Esophagus muscularis mucosa (tissue), 4 donors: ENCODE measurements at regions not wholly inside any gene's neighbourhood (a gene's known extent, or its start where the extent isn't known, plus 50 kb on each side); places are given as distances from the start of the nearest gene placed in this dataset.

Experiments used
- EP300 ChIP-seq: sonication (generic); formaldehyde crosslinking; IDR thresholded peaks from one replicate; pipeline ENCODE4 v1.6.1; 2017; ENCODE audit warnings: antibody characterized with exemption
- POLR2A ChIP-seq: fragments of 450-650 bp; IDR thresholded peaks from one replicate; pipeline ENCODE4 v1.6.1; 2017; ENCODE audit warnings: antibody characterized with exemption, moderate library complexity, mild to moderate bottlenecking, low read depth
- POLR2AphosphoS5 ChIP-seq, 2 donors: sonication (generic); formaldehyde crosslinking; IDR thresholded peaks; one replicate each; pipeline ENCODE4 v1.6.1; 2017; ENCODE audit warnings: antibody characterized with exemption in 2 of 2
- TF ChIP-seq, protein P1 (sequence below), 3 experiments: fragments of 200-600 bp in 2 of 3; fragments of 450-650 bp in 1 of 3; sonication (generic) in 2 of 3; IDR thresholded peaks; one replicate each; pipeline ENCODE4 v1.5.1; 2017 to 2019; ENCODE audit warnings: antibody characterized with exemption in 3 of 3, mild to moderate bottlenecking in 2 of 3, moderate library complexity in 1 of 3

DNA sequence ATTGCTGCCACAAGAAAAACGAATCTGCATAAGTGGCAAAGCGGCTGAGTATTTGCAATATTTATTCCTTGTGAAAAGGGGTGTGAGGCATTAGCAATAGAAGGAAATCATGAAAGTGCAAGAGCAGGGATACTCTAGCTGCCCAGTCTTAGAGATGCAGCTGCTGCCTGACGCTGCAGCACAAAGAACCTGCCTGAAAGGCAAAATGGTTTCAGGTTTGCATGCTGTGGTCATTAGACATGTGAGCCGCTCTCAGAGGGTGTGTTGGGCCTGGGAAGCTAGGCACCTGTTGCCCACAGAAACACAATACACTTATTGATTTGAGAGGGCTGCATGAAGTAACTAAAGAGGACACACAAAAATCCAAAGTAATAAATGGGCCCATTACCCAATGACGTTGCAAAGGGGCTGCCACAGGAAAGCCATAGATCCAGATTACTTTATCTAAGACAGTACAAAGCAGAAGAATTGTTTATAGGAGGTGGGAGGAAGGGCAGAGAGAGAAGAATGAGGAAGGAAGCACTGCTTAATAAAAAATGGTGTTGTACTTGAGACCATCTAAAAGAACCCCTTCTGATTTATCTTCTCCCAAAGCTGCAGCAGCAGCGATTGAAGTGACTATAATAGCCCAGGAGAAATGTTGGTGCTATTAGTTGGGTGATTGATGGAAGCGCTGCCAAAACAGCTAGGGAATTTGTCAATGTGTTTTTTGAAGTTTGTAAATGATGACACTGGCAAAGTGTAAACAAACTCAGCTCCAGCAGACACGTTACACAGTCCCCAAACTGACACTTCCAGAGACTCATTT is 492.4 kb upstream of the ACVR2A start:
- TF ChIP-seq, protein P1, sequence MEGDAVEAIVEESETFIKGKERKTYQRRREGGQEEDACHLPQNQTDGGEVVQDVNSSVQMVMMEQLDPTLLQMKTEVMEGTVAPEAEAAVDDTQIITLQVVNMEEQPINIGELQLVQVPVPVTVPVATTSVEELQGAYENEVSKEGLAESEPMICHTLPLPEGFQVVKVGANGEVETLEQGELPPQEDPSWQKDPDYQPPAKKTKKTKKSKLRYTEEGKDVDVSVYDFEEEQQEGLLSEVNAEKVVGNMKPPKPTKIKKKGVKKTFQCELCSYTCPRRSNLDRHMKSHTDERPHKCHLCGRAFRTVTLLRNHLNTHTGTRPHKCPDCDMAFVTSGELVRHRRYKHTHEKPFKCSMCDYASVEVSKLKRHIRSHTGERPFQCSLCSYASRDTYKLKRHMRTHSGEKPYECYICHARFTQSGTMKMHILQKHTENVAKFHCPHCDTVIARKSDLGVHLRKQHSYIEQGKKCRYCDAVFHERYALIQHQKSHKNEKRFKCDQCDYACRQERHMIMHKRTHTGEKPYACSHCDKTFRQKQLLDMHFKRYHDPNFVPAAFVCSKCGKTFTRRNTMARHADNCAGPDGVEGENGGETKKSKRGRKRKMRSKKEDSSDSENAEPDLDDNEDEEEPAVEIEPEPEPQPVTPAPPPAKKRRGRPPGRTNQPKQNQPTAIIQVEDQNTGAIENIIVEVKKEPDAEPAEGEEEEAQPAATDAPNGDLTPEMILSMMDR (IDR thresholded peaks at IDR 0.05): no peak
- TF ChIP-seq POLR2A (no peak), EP300 (no peak), POLR2AphosphoS5 (IDR thresholded peaks at IDR 0.05) (no peak)
